ENCODE measurements at regions not wholly inside any gene's neighbourhood (a gene's known extent, or its start where the extent isn't known, plus 50 kb on each side); places are given as distances from the start of the nearest gene placed in this dataset.

- Histone ChIP-seq H3K4me1 (ENCODE audit: insufficient read depth) (peaks cover 4% of the 10 kb centered on the region), H3K9me3 (no peaks in the 10 kb centered on the region), H3K27ac (no peak overlapping the region), H3K4me3 (no peak overlapping the region), H3K36me3 (no peaks in the 10 kb centered on the region), H3K27me3 (no peaks in the 10 kb centered on the region)
- DNase-seq = no peak
- WGBS, 3 donors = 88 to 89% (median 89%) methylated on average over 5 of the region's 5 CpGs
- TF ChIP-seq, protein P1, sequence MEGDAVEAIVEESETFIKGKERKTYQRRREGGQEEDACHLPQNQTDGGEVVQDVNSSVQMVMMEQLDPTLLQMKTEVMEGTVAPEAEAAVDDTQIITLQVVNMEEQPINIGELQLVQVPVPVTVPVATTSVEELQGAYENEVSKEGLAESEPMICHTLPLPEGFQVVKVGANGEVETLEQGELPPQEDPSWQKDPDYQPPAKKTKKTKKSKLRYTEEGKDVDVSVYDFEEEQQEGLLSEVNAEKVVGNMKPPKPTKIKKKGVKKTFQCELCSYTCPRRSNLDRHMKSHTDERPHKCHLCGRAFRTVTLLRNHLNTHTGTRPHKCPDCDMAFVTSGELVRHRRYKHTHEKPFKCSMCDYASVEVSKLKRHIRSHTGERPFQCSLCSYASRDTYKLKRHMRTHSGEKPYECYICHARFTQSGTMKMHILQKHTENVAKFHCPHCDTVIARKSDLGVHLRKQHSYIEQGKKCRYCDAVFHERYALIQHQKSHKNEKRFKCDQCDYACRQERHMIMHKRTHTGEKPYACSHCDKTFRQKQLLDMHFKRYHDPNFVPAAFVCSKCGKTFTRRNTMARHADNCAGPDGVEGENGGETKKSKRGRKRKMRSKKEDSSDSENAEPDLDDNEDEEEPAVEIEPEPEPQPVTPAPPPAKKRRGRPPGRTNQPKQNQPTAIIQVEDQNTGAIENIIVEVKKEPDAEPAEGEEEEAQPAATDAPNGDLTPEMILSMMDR (IDR thresholded peaks at IDR 0.05) = no peak
- TF ChIP-seq EP300 (IDR thresholded peaks at IDR 0.05) = no peak
- no peak for TF ChIP-seq POLR2A (IDR thresholded peaks at IDR 0.05)
- intact Hi-C loops (cut with DNase I) = no loop called here
These were observed 78.2 kb upstream of the RALGPS2 start for GRCh38 chr1:178646821-178647220.

DNA sequence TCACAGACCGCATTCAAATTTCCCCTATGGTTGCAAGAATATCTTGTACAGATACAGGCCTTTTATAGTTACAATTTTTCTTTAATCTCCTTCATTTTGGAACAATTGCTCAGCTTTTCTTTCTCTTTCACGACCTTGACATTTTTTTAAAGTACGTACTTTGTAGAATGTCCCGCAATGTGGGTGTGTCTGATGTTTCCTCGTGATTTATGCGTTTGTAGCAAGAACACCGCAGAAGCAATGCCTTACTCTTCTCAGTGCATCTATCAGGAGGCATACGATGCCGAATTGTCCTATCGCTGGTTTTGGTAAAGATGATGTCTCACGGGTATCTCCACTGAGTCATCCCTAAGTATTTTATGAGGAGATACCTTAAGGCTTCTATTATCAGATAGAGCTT, 76.9 kb upstream of the RALGPS2 start:
- 57 to 73% (median 68%) methylated on average over 11 of the region's 11 CpGs for WGBS, 3 donors
- no peaks in the 10 kb centered on the region for H3K9me3 ChIP-seq
- H3K36me3 ChIP-seq = no peaks in the 10 kb centered on the region
- H3K4me3 ChIP-seq = no peak overlapping the region
- no peak for TF ChIP-seq EP300 (IDR thresholded peaks at IDR 0.05)
- TF ChIP-seq POLR2A (IDR thresholded peaks at IDR 0.05) = no peak
- TF ChIP-seq, protein P1 (IDR thresholded peaks at IDR 0.05) = no peak
- H3K27ac ChIP-seq = no peak overlapping the region
- intact Hi-C loops (cut with DNase I) = no loop called here
- DNase-seq = no peak
- no peaks in the 10 kb centered on the region for H3K27me3 ChIP-seq
- H3K4me1 ChIP-seq (ENCODE audit: insufficient read depth) = peaks cover 4% of the 10 kb centered on the region

DNA sequence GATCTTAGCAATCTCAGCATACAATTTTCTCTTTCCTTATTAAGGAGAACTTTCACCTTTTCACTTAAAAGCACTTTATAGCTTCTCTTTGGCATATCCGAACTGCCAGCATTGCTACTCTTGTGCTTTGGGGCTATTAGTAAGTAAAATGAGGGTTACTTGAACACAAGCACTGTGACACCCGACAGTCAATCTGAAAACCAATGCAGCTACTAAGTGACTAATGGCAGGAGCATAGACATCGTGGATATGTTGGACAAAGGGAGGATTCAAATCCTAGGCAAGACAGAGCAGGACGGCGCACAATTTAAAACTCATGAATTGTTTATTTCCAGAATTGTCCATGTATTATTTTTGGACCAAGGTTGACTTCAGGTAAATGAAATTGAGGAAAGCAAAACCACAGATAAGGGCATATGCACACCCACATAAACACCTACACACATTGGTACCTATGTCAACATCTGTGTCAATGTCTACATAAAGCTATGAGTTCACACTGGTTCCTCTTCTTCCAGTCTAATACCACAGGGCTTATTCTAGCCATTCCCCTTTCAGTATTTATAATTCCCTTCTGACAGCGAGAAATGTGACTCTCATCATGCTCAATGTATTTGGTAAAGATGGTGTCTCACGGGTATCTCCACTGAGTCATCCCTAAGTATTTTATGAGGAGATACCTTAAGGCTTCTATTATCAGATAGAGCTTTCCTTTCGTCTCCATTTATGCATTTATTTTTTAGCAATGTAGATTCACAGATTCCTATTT, 75.3 kb upstream of the RALGPS2 start:
- intact Hi-C loops (cut with DNase I) = no loop called here
- DNase-seq = no peak
- H3K36me3 ChIP-seq = no peaks in the 10 kb centered on the region
- H3K4me1 ChIP-seq (ENCODE audit: insufficient read depth) = no peaks in the 10 kb centered on the region
- H3K9me3 ChIP-seq = no peaks in the 10 kb centered on the region
- H3K4me3 ChIP-seq = no peak overlapping the region
- no peak overlapping the region for H3K27ac ChIP-seq
- WGBS, 3 donors = 93 to 96% (median 95%) methylated on average over 8 of the region's 8 CpGs
- no peaks in the 10 kb centered on the region for H3K27me3 ChIP-seq
- TF ChIP-seq POLR2A (IDR thresholded peaks at IDR 0.05) (no peak), EP300 (IDR thresholded peaks at IDR 0.05) (no peak)
- TF ChIP-seq, protein P1 (IDR thresholded peaks at IDR 0.05) = no peak

DNA sequence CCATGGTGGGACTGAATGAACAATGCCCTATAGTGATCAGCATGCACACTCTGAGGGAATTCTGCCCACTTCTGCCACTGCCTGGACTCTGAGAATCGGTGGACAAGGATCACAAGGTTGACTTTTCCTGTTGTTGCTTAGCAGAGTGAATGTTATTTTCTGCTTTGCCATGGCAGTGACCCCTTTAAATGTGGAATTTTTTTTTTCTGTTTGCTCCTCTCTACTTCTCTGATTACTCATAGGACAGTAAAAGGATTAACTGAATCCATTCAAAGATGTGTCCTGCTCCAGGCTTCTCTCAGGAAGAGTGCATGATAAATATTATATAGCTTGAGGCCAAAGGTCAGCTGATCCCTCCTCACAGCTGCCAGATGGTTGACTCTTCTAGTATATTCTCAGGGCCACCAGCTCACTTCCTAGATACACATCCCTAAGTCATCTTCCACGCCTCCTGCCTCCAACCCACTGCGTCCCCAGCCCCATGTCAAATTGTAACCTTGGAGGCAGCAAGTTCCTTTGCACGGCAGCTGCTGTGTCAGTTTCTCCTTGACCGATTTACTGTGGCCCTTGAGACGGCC, 74.0 kb upstream of the RALGPS2 start:
- TF ChIP-seq POLR2A (IDR thresholded peaks at IDR 0.05) = no peak
- TF ChIP-seq EP300 (IDR thresholded peaks at IDR 0.05) = no peak
- TF ChIP-seq, protein P1 (IDR thresholded peaks at IDR 0.05) = no peak
- H3K9me3 ChIP-seq = no peaks in the 10 kb centered on the region
- WGBS, 3 donors = 45 to 61% (median 52%) methylated on average over 6 of the region's 6 CpGs
- H3K4me1 ChIP-seq (ENCODE audit: insufficient read depth) = no peaks in the 10 kb centered on the region
- no peak for DNase-seq
- intact Hi-C loops (cut with DNase I) = no loop called here
- no peaks in the 10 kb centered on the region for H3K27me3 ChIP-seq
- H3K4me3 ChIP-seq = no peak overlapping the region
- no peaks in the 10 kb centered on the region for H3K36me3 ChIP-seq
- H3K27ac ChIP-seq = no peak overlapping the region

Data from ovary (tissue), 7 donors.